Tibial nerve (tissue), 4 donors: ENCODE measurements at regions not wholly inside any gene's neighbourhood (a gene's known extent, or its start where the extent isn't known, plus 50 kb on each side); places are given as distances from the start of the nearest gene placed in this dataset.

Experiments used
- DNase-seq, 2 donors: peaks; one replicate each; pipeline ENCODE4 v3.0.0-alpha.2; 2019; ENCODE audit warnings: low spot score in 2 of 2
- H3K27ac ChIP-seq, 4 donors: fragments of 200-600 bp; sonication (generic) in 3 of 4; one replicate each; pipeline ENCODE4 v1.5.1; 2017 to 2019; ENCODE audit warnings: mild to moderate bottlenecking in 1 of 4
- H3K27me3 ChIP-seq, 2 donors: fragments of 200-600 bp; sonication (generic) in 1 of 2; one replicate each; pipeline versions ENCODE4 v1.5.1 to v1.6.0; 2017 to 2019
- H3K36me3 ChIP-seq, 3 donors: fragments of 200-600 bp; sonication (generic); one replicate each; pipeline ENCODE4 v1.5.1; 2018 to 2019
- H3K4me1 ChIP-seq, 4 donors: fragments of 200-600 bp; sonication (generic) in 3 of 4; one replicate each; pipeline ENCODE4 v1.5.1; 2017 to 2019
- H3K4me3 ChIP-seq, 4 donors: fragments of 200-600 bp; sonication (generic) in 3 of 4; one replicate each; pipeline ENCODE4 v1.5.1; 2017 to 2019; ENCODE audit warnings: mild to moderate bottlenecking in 1 of 4, moderate library complexity in 1 of 4
- H3K9me3 ChIP-seq, 4 donors: fragments of 200-600 bp; sonication (generic) in 3 of 4; one replicate each; pipeline ENCODE4 v1.5.1; 2017 to 2019
- EP300 ChIP-seq, 2 donors: sonication (generic); formaldehyde crosslinking; IDR thresholded peaks; one replicate each; pipeline ENCODE4 v1.6.1; 2017; ENCODE audit warnings: antibody characterized with exemption in 2 of 2, mild to moderate bottlenecking in 1 of 2
- POLR2A ChIP-seq, 2 donors: fragments of 450-650 bp; IDR thresholded peaks; one replicate each; pipeline ENCODE4 v1.6.1; 2017; ENCODE audit warnings: antibody characterized with exemption in 2 of 2, mild to moderate bottlenecking in 2 of 2, moderate library complexity in 2 of 2
- WGBS, 2 donors: methylation state at CpG; one replicate each; pipeline ENCODE4 v1.1.5; 2018; 5-methylcytosine and 5-hydroxymethylcytosine counted together
- TF ChIP-seq, protein P1 (sequence below), 5 experiments: fragments of 200-600 bp in 3 of 5; fragments of 450-650 bp in 2 of 5; sonication (generic) in 3 of 5; IDR thresholded peaks; one replicate each; pipeline ENCODE4 v1.5.1; 2016 to 2019; ENCODE audit warnings: antibody characterized with exemption in 5 of 5, mild to moderate bottlenecking in 3 of 5, moderate library complexity in 2 of 5

GRCh38 chr4:151960449-151961230 is 199.8 kb upstream of the GATB start:
- no peak overlapping the region for H3K4me3 ChIP-seq
- DNase-seq, result no peak
- TF ChIP-seq, protein P1, sequence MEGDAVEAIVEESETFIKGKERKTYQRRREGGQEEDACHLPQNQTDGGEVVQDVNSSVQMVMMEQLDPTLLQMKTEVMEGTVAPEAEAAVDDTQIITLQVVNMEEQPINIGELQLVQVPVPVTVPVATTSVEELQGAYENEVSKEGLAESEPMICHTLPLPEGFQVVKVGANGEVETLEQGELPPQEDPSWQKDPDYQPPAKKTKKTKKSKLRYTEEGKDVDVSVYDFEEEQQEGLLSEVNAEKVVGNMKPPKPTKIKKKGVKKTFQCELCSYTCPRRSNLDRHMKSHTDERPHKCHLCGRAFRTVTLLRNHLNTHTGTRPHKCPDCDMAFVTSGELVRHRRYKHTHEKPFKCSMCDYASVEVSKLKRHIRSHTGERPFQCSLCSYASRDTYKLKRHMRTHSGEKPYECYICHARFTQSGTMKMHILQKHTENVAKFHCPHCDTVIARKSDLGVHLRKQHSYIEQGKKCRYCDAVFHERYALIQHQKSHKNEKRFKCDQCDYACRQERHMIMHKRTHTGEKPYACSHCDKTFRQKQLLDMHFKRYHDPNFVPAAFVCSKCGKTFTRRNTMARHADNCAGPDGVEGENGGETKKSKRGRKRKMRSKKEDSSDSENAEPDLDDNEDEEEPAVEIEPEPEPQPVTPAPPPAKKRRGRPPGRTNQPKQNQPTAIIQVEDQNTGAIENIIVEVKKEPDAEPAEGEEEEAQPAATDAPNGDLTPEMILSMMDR (IDR thresholded peaks at IDR 0.05), result no peak
- TF ChIP-seq POLR2A (IDR thresholded peaks at IDR 0.05) (no peak), EP300 (IDR thresholded peaks at IDR 0.05) (no peak)
- H3K27ac ChIP-seq, result no peak overlapping the region
- 81 to 82% methylated on average over 11 of the region's 11 CpGs for WGBS, 2 donors
- H3K4me1 ChIP-seq, result peaks cover 0 to 14% (median 0%) of the 10 kb centered on the region in 4 donors
- no peaks in the 10 kb centered on the region for H3K36me3 ChIP-seq
- no peaks in the 10 kb centered on the region for H3K9me3 ChIP-seq
- no peaks in the 10 kb centered on the region for H3K27me3 ChIP-seq

DNA sequence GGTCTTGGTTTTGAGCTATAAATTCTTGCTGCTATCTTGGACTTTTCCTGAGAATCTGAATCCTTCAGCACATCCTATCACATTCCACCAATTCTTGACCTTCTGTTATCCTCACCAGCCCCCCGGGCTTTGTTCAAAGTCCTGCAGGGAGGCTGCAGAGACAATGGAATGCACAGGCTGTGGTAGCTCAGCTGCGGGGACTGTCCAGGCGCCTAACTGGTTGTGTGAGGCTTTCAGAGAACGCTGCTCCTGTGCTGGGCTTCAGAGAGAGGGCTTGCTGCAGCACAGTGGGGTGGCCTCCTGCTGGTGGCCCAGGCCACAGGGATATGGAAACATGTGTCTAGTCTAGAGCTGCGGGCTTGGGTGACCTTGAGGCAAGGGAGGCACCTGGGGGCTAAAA is 196.3 kb upstream of the GATB start:
- H3K27ac ChIP-seq, result no peak overlapping the region
- peaks cover 0 to 12% (median 0%) of the 10 kb centered on the region in 4 donors for H3K4me1 ChIP-seq
- no peaks in the 10 kb centered on the region for H3K36me3 ChIP-seq
- H3K27me3 ChIP-seq, result no peaks in the 10 kb centered on the region
- TF ChIP-seq, protein P1 (IDR thresholded peaks at IDR 0.05), result no peak
- TF ChIP-seq POLR2A (IDR thresholded peaks at IDR 0.05) (no peak), EP300 (IDR thresholded peaks at IDR 0.05) (no peak)
- no peaks in the 10 kb centered on the region for H3K9me3 ChIP-seq
- no peak for DNase-seq
- 20 to 24% methylated on average over 5 of the region's 5 CpGs for WGBS, 2 donors
- H3K4me3 ChIP-seq, result no peak overlapping the region

GRCh38 chr4:151955721-151956380 is 195.0 kb upstream of the GATB start:
- H3K4me1 ChIP-seq, result no peaks in the 10 kb centered on the region
- H3K36me3 ChIP-seq, result no peaks in the 10 kb centered on the region
- 93 to 97% methylated on average over 5 of the region's 5 CpGs for WGBS, 2 donors
- no peaks in the 10 kb centered on the region for H3K27me3 ChIP-seq
- no peaks in the 10 kb centered on the region for H3K9me3 ChIP-seq
- H3K27ac ChIP-seq, result no peak overlapping the region
- no peak for DNase-seq
- TF ChIP-seq POLR2A (IDR thresholded peaks at IDR 0.05), result no peak
- TF ChIP-seq, protein P1 (IDR thresholded peaks at IDR 0.05), result no peak
- no peak for TF ChIP-seq EP300 (IDR thresholded peaks at IDR 0.05)
- H3K4me3 ChIP-seq, result no peak overlapping the region

- Histone ChIP-seq H3K9me3 (no peaks in the 10 kb centered on the region), H3K27me3 (no peaks in the 10 kb centered on the region), H3K36me3 (no peaks in the 10 kb centered on the region), H3K4me3 (no peak overlapping the region), H3K27ac (no peak overlapping the region), H3K4me1 (no peaks in the 10 kb centered on the region)
- 67 to 79% methylated on average over 6 of the region's 6 CpGs for WGBS, 2 donors
- TF ChIP-seq EP300 (IDR thresholded peaks at IDR 0.05) (no peak), POLR2A (IDR thresholded peaks at IDR 0.05) (no peak)
- TF ChIP-seq, protein P1 (IDR thresholded peaks at IDR 0.05), result no peak
- no peak for DNase-seq
Measured at GRCh38 chr4:151953795-151954372, 193.1 kb upstream of the GATB start.

DNA sequence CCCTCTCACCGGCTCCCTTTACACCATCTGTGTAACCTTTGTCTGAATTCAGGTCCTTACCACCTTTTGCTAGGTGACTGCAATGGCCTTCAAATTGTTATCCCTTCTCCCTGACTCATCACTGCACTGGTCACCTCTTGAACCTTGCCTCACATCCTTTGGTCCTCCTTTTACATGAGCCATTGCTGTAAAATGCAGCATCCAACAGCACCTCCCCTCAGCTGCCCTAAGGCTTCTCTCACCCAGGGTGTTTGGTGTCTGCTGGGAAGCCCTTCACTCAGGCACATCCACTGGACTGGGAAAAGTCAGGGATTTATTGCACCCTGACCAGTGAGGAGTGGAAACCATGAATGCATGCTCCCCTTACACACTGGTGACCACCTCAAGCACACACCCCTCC is 192.5 kb upstream of the GATB start:
- Histone ChIP-seq H3K9me3 (no peaks in the 10 kb centered on the region), H3K27me3 (no peaks in the 10 kb centered on the region), H3K36me3 (no peaks in the 10 kb centered on the region), H3K27ac (no peak overlapping the region), H3K4me1 (no peaks in the 10 kb centered on the region), H3K4me3 (no peak overlapping the region)
- 93 to 97% methylated on average over 1 of the region's 1 CpG for WGBS, 2 donors
- no peak for DNase-seq
- TF ChIP-seq, protein P1 (IDR thresholded peaks at IDR 0.05), result no peak
- TF ChIP-seq EP300 (IDR thresholded peaks at IDR 0.05) (no peak), POLR2A (IDR thresholded peaks at IDR 0.05) (no peak)
